ENCODE measurements at regions not wholly inside any gene's neighbourhood (a gene's known extent, or its start where the extent isn't known, plus 50 kb on each side); places are given as distances from the start of the nearest gene placed in this dataset.
A peak's percentile ranks its signal among the peaks of the same experiment; 100 is the strongest.
"Not testable (repeated sequence)": the region's sequence is repeated elsewhere in the genome, so short reads cannot be mapped to it uniquely, and the experiment has no call there.

- intact Hi-C loops (cut with DNase I), result no loop called here
- DNase-seq, result peak in 2 of 42 donors; percentile 5 to 34
Observed at GRCh38 chr20:57773059-57773815, 63.4 kb upstream of the PMEPA1 start.

GRCh38 chr20:57772349-57772964 lies 62.6 kb upstream of the PMEPA1 start:
- intact Hi-C loops (cut with DNase I), result no loop called here
- peak in 15 of 42 donors; percentile 17 to 64 (median 31) for DNase-seq

GRCh38 chr20:57770852-57771720 lies 61.3 kb upstream of the PMEPA1 start:
- peak in 2 of 42 donors; percentile 6 to 37 for DNase-seq
- intact Hi-C loops (cut with DNase I), result no loop called here

GRCh38 chr20:57770401-57770800 lies 60.6 kb upstream of the PMEPA1 start:
- peak in 2 of 42 donors; percentile 13 to 22 for DNase-seq

GRCh38 chr20:57769756-57770155 lies 59.9 kb upstream of the PMEPA1 start:
- peak in 1 of 42 donors; percentile 10 for DNase-seq
- intact Hi-C loops (cut with DNase I), result no loop called here

More at GRCh38 chr20:57770401-57770800, 60.6 kb upstream of the PMEPA1 start:
- intact Hi-C loops (cut with DNase I), result not testable (repeated sequence)

DNA sequence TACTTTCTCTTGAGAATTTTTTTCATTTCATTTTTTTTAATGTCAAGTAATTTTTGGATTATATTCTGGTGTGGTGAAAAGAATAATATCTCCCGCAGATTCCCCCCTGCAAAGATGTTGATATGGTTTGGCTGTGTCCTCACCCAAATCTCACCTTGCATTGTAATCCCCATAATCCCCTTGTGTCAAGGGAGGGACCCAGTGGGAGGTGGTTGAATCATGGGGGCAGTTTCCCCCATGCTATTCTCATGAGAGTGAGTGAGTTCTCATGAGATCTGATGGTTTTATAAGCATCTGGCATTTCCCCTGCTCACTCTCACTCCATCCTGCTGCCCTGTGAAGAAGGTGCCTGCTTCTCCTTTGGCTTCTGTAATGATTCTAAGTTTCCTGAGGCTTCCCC lies 58.7 kb upstream of the PMEPA1 start:
- DNase-seq, result no peak
- intact Hi-C loops (cut with DNase I), result no loop called here

DNA sequence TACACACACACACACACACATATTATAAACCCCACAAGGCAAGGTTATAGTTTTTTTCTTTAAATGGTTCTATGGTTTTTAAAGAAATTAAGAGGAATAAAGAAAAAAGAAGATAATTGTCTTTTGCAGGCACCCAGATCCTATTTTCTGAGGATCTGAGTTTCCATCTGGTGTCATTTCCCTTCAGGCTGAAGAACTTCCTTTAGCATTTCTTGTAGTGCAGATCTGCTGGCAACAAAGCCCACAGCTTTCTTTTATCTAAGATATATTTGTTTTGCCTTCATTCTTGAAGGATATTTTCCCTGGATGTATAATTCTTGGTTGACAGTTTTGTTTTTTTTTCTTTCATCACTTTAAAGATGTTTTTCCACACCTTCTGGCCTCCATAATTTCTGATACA lies 57.6 kb upstream of the PMEPA1 start:
- intact Hi-C loops (cut with DNase I), result no loop called here
- DNase-seq, result no peak

DNA sequence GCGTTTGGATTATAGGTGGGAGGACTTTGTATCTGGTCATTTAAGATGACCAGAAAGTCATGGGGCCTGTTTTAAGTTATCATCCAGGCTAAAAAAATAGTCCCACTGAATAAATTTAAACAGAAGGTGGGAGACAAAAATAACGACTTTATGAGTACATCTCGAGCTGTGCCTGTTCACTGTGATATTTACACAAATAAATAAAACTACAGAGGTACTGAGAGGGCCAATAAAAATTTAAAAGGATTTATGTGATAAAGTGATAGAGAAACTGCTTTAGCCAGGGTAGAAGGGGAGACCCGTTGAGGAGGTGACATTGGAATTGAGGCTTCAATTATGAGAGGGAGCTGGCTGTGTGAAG lies 53.4 kb upstream of the PMEPA1 start:
- intact Hi-C loops (cut with DNase I), result no loop called here
- DNase-seq, result no peak

DNA sequence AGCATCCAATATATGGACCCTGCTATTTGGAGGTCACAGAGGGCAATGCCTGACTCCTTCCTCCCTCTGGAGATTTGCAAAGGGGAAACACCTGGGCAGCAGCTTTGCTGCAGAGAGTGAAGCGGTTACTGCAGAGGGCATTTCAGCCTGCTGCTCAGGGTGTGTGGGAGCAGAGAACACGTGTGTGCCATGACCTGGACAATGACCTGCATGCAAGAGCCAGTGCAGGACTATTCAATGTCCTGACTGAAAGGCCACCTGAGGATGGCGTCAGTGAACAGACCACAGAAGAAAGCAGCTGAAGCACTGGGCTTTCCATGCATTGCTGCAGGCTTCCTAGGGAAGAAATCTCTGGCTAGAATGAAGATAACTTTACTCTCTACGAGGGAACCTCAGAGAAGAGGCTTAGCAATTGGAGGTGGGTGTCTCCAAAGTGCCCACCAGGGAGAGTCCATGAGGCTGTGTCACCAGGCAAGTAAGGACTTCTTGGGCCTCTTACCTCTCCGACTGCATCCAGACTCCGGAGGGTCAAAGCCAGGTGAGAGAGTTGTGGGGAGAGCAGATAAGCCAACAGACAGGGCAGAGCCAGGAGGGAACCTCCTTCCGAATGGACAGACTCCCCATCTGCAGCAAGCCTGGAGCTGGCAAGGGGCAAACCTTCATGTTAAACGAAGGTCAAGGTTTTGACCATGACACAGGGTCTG lies 52.9 kb upstream of the PMEPA1 start:
- DNase-seq, result peak in 2 of 42 donors; percentile 8 to 25
- intact Hi-C loops (cut with DNase I), result no loop called here

DNA sequence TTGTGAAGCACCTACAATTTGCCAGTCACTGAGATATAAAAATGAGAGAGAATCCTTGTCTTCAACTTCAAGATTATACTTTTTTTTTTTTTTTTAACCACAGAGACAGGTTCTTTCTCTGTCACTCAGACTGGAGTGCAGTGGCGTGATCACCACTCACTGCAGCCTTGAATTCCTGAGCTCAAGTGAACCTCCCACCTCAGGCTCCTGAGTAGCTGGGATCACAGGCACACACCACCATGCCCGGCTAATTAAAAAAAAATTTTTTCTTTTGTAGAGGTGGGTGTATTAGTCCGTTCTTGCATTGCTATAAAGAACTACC lies 51.6 kb upstream of the PMEPA1 start:
- intact Hi-C loops (cut with DNase I), result no loop called here
- peak in 18 of 42 donors; percentile 10 to 58 (median 37) for DNase-seq

DNA sequence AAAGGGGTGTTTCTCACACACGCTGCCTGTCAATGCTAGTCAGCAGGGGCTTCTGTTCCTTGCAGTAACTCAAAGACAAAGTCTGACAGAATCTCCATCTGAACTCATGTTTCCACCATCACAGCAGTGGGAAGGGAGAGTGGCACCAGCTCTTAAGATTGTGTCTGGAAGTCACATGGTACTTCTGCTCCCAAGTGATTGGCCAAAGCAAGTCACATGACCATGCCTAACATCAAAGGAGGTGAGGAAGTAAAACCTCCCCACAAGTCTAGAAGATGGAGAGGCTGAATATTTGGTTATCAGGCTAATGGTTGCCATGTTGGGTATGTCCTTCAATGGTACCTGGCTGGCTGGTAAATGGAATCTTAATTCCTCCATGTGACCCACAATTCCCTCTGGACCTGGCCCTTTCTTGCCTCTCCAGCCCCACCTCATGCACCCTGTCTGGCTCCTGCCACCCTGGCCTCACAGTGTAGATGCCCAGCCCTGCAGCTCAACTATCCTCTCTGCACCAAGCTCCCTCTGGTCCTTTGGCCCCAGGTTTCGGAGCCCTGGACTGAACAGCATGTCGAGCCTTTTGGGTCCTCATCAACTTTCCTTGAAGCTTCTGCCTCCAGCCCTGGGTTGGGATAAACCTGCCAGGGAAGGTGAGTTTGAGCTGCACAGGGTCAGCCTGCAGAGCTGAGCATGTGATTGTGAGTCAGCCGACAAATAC lies 51.0 kb upstream of the PMEPA1 start:
- peak in 6 of 42 donors; percentile 19 to 57 (median 30) for DNase-seq
- intact Hi-C loops (cut with DNase I), result no loop called here

DNA sequence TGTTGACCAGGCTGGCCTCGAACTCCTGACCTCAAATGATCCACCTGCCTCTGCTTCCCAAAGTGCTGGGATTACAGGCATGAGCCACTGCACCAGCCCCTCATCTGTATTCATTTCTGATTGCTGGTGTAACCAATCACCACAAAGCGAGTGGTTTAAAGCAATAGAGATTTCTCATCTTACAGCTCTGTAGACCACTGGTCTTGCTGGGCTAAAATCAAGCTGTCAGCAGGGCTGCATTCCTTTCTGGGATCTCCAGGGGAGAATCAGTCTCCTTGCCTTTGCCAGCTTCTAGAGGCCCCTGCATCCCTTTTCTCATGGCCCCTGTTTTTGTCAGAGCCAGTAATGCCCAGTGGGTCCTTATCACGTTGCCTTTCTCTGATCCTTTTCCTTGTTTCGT lies 49.9 kb upstream of the PMEPA1 start:
- intact Hi-C loops (cut with DNase I), result no loop called here

More for the DNA sequence above, 49.9 kb upstream of the PMEPA1 start:
- DNase-seq, result no peak

Measured in head of caudate nucleus (tissue), 42 donors.